ENCODE measurements at regions not wholly inside any gene's neighbourhood (a gene's known extent, or its start where the extent isn't known, plus 50 kb on each side); places are given as distances from the start of the nearest gene placed in this dataset.

GRCh38 chr4:123127218-123127617 lies 204.8 kb upstream of the NUDT6 start:
- TF ChIP-seq, protein P1, sequence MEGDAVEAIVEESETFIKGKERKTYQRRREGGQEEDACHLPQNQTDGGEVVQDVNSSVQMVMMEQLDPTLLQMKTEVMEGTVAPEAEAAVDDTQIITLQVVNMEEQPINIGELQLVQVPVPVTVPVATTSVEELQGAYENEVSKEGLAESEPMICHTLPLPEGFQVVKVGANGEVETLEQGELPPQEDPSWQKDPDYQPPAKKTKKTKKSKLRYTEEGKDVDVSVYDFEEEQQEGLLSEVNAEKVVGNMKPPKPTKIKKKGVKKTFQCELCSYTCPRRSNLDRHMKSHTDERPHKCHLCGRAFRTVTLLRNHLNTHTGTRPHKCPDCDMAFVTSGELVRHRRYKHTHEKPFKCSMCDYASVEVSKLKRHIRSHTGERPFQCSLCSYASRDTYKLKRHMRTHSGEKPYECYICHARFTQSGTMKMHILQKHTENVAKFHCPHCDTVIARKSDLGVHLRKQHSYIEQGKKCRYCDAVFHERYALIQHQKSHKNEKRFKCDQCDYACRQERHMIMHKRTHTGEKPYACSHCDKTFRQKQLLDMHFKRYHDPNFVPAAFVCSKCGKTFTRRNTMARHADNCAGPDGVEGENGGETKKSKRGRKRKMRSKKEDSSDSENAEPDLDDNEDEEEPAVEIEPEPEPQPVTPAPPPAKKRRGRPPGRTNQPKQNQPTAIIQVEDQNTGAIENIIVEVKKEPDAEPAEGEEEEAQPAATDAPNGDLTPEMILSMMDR (IDR thresholded peaks at IDR 0.05; ENCODE audit: insufficient read depth, missing control alignments): peak; percentile 53
- FAIRE-seq (no peak), DNase-seq (ENCODE audit: insufficient read length, low spot score) (no peak)

DNA sequence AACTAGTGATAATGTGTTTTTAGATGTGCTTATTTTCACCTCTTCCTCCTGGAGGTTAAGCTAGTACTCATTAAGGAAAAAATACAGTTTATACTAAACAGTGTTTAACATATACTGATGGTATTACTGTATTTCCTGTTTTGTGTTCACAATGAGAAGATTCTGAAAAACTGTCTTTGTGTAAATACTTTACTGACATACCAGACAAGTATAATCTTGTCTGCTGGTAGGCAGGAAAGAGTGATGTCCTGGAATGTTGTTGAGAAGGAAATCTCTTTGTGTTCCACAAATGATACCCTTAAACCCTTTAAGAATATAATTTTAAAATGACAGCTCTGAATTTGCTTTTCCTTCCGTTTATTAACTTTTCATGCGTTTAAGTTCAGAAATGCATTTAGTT lies 205.5 kb upstream of the NUDT6 start:
- no peak for FAIRE-seq
- TF ChIP-seq, protein P1 (IDR thresholded peaks at IDR 0.05; ENCODE audit: insufficient read depth, missing control alignments): no peak

DNA sequence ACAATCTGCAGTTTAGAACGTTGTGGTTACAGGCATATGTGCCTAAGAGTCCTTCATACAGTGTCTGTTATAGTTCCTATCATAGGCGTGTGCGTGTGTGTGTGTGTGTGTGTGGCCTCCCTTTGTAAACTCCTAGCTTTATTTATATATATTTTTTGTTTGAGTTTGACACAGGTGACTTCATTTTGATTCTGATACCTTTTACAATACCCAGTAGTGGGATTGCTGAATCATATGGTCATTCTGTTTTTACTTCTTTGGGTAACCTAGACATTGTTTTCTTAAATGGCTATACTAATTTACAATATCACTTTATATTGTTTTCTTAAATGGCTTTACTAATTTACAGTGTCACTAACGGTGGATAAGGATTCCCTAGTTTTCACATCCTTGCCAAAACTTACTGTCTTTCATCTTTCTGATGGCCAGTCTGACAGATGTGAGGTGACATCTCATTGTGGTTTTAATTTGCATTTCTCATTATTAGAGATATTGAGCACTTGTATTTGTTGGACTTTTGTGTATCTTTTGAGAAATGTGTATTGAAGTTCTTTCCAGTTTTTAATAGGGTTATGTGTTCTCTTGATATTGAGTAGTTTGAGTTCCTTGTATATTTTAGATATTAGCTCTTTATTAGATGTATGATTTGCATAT lies 211.1 kb upstream of the NUDT6 start:
- no peak for DNase-seq (ENCODE audit: insufficient read length, low spot score)
- TF ChIP-seq, protein P1 (IDR thresholded peaks at IDR 0.05; ENCODE audit: insufficient read depth, missing control alignments): no peak
- no peak for FAIRE-seq

More for the DNA sequence above, 205.5 kb upstream of the NUDT6 start:
- DNase-seq (ENCODE audit: insufficient read length, low spot score): no peak

- DNase-seq (ENCODE audit: insufficient read length, low spot score) (no peak), FAIRE-seq (peak; percentile 6)
- TF ChIP-seq, protein P1 (IDR thresholded peaks at IDR 0.05; ENCODE audit: insufficient read depth, missing control alignments): no peak
These were observed 222.2 kb upstream of the NUDT6 start for GRCh38 chr4:123144616-123145015.

- TF ChIP-seq, protein P1 (IDR thresholded peaks at IDR 0.05; ENCODE audit: insufficient read depth, missing control alignments): no peak
- DNase-seq (ENCODE audit: insufficient read length, low spot score) (no peak), FAIRE-seq (no peak)
These were observed 236.2 kb upstream of the NUDT6 start for GRCh38 chr4:123158576-123158975.

DNA sequence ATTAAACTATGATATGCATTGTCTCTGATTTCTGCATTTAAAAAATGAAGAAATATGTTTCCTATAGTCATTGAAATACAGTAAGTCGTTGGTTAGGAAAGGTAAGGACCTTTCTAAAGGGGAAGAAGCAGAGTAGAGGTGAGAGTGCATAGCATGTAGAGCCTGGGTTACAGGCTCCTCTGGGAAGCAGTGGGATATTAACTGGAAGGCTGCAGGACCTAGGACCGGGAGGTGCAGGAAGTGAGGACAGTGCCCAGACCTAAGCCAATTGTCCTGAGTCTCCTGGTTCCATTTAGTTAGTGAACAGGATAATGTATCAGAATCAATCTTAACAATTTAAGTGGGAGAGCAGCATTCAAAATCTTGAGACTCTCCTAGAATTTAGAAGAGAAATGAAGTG lies 237.1 kb upstream of the NUDT6 start:
- no peak for DNase-seq (ENCODE audit: insufficient read length, low spot score)
- no peak for FAIRE-seq
- TF ChIP-seq, protein P1 (IDR thresholded peaks at IDR 0.05; ENCODE audit: insufficient read depth, missing control alignments): no peak

DNA sequence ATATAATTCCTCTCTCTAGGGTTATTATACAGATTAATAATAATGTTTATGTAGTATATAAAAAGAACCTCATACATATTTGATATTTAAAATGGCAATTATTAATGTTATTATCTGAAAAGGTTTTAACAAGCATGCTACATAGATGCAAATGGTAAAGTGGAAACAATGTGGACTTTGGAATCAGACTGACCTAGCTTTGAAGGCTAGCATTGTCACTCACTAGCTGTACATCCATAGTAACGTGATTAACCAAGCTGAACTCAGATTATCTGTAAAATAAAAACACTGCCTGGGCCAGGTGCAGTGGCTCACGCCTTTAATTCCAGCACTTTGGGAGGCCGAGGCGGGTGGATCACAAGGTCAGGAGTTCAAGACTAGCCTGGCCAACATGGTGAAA lies 233.7 kb upstream of the SPRY1 start:
- DNase-seq (ENCODE audit: insufficient read length, low spot score): no peak
- TF ChIP-seq, protein P1 (IDR thresholded peaks at IDR 0.05; ENCODE audit: insufficient read depth, missing control alignments): no peak
- no peak for FAIRE-seq
